GM21381 (cell line): ENCODE measurements at regions not wholly inside any gene's neighbourhood (a gene's known extent, or its start where the extent isn't known, plus 50 kb on each side); places are given as distances from the start of the nearest gene placed in this dataset.

Source experiments
- ATAC-seq: cut with Tn5 transposase; IDR thresholded peaks from one replicate; pipeline ENCODE4 v1.9.1; 2021; ENCODE audit warnings: mild to moderate bottlenecking, moderate library complexity; ENCODE audit not compliant: unreplicated experiment

DNA sequence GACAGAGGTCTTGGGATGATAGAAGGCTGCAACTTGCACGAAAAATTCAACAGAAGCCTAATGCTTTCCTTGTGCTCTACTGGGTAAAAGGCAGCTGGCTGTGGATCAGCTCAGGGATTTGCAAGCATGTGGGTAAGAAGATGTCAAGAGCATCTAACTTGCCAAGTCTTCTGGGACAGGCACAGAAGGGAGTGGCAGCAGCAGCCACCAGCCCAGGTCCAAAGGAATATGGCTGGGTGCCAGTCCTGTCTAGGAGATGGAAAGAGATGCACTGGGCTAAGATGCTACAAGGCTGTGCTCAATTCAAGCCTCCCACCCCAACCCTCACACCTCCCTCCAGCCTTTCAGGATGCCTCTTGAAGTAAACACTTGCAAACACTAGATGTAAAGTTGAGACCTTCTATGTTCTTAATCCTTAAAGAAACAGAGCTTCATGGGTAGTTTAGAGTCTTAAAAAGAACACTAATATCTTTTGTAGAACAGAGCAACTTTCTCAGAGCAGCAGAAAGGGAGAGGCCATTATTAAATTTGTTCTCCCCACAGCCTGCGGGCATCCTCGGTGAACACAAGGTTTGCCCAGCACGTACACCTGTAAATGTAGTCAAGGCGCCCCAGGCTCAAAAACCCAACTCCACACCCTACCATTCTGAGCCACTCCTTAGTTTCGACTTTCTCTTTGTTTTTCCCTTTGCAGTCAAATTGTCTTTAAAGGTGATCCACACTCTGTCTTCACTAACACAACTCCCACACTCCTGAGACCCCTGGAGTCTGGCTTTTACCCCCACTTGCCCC, 64.6 kb upstream of the BCAR3 start:
- no peak for ATAC-seq

DNA sequence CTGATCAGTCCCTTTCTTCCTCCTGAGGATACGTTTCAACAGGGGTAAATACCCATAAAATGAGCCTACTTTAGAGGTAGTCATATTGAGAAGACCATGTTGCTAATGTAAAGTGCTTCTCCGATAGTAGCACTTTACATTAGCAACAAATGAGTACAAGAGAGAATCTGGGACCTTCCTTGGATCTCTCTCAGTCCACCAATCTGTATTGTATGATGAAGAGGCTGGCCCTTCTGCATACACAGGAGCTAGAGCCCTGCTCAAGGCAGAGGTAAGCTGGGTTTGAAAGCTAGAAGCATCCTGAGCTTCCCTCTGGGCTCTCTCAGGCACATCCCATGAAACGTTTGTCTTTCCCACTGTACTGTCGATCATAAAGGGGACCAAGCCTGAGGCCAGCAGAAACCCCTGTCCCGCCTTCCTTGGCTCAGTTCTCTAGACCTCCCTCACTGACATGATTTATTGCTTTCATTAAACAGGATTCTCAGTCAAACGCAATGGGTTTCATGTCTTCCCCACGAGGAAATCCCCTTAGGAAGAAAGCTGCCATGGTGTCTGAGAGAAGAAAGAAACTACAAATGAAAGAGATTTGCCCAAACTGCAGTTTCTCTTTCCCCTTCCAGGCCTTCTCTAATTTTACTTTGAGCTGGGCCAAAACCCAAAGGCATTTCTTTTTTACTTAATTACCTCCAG, 62.8 kb upstream of the BCAR3 start:
- peak; percentile 54 for ATAC-seq

DNA sequence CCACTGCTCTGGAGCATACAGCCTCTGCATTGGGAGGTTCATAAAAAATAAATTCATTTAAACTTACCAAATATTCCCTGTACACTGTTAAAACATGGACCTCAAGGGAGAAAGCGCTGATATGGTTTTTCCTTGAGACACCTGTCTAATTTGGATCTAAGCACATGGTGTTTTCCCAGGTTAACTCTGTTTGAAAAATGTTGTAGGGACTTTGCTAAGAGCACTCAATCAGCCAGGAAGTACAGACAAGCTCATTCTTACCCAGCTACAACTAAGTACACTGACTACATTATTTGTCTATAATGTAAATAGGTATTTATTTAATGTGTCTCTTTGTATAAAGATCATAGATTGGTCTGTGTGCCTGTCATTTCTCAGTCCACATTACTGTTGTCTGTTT, 61.8 kb upstream of the BCAR3 start:
- ATAC-seq: no peak

DNA sequence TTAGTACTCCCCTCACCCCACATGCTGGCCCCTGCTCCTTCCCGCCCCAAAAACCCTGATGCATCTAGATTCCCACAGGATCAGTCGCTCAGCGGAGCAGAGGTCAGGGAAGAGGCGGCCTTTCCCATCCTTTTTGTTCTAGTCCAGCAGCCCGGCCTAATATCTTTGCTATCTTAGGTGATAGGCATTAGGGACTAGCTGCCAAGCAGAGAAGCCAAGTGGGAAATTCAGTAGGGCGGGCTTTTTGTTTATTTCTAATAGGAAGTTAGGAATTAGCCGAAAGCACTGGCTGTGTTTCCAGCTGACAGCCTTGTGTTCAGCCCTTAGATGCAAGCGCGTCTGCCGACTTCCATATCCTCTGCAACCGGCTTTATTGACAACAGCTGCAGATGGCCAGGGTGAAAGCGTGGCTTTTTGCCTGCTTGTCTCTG, 59.0 kb upstream of the BCAR3 start:
- no peak for ATAC-seq

DNA sequence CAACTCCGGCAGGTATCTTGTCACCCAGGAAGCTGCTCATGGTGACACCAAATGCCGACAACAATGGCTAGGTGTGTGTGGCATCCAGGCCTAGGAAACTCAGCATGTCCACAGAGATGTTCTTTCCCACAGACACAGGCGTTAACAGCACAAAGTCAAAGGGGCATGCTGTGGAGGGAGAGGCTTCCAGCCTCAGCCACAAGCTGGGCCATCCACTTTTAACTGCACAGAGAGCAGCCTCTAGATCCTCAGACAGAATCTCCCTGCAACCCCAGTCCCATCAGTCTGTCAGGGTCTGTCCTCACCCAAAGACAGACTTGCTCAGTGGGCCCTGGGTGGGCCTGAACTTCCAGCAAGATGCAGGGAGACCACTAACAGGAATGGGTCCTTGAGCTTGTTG, 58.5 kb upstream of the BCAR3 start:
- ATAC-seq: no peak

DNA sequence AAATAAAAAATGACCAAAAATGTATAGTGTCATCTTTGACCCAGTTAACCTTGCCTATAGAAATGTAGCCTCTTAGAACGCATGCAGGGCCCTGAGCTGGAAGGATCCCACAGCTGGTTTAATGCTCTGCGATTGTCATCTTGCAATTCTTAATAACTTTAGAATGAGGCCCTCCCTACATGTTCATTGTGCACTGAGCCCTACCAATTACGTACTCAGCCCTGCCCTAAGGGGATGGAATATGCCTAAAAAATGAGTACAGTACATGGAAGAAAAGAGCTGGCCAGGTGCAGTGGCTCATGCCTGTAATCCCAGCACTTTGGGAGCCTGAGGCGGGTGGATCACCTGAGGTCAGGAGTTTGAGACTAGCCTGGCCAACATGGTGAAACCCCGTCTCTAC, 57.8 kb upstream of the BCAR3 start:
- no peak for ATAC-seq

DNA sequence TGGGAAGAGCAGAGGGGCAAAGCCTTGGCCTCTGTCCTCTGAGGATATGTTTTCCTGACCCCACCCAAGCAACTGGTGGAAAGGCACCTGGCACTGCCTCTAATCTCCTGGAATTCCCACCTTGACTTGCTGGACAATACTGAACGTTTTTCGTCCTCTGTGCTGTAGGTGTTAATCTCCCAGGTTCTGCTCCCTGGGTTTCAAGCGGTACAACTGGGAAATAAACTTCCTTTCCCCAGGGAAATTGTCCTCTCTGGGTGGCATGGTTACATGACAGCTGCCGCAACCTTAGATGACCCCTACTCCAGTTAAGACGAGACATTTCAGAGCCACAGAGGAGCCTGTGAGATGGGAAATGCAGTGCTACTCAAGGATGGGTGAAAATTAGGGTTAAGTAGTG, 57.3 kb upstream of the BCAR3 start:
- ATAC-seq: no peak

DNA sequence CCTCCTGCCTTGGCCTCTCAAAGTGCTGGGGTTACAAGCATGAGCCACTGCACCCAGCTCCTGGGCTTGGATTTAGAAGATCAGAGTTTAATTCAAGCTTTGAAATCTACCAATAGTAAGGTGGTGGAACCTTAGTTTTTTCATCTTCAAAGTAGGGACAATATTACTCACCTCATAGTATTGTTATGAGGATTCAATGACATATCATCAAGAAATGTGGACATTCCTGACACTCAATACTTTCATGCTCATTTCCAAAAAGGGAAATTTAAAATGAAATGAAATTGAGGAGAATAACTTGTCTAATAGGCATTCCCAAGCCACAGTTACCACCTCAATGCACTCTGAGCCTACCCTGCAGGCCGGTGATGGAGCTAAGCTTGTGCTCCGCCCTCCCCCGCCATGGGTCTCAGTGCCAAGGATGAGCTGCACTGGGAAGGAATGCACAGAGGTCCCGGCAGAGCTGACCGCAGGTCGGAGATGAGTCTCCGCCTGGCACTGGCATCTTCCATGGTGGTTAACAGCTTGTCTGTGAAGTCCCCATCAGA, 56.5 kb upstream of the BCAR3 start:
- ATAC-seq: no peak

DNA sequence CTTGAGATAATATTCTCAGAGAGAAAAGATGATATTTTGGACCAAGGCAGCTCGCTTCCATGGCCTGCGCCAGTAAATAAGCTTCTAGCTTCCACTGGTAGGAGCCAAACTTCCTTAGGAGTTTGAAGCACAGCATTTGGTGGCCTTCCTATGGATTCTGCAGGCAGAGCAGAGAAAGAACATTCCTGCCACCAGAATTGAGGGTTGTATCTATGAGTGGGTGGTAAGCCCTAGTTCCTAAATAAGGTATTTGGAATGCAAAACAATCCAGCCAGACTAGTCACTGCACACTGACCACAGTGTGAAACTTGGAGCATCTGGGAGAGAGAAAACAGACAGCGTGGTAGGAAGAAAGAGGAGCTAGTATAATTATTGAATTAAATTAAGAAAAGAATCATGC, 54.1 kb upstream of the BCAR3 start:
- no peak for ATAC-seq

DNA sequence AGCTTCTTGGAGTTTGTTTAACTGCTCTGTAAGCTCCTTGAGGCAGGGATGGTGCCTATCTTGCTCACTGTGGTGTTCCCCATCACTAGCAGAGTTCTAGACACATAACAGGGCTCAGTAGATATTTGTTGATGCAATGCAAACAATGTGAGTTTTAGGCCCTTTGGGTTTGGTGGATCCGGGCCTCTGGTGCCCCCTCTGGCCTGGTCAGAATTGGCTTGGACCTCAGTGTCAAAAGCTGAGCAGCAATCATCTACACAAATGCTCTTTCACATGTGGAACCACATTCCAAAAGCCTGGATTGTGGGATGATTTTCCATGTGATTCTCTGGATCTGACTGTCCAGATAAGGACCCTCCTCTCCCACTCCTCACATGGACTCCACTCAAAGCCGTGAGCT, 53.4 kb upstream of the BCAR3 start:
- ATAC-seq: no peak

DNA sequence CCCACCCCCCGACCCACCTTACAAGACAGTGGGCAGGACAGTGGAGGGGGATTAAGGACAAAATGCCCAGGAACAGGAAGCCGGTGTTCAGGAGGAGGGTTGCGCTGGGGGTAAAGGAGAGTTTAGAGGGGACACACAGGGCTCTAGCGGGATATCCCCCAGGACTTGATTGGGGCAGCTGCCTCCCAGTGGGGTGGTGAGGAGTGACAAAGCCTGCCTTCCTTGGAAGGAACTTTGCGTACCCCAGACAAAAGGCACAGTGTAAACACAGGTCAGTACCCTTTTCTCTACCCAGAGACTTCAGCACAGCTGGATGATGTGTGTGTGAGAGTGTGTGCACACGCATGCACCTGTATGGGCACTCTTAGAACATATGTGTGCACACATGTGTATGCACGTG, 51.7 kb upstream of the BCAR3 start:
- ATAC-seq: no peak

DNA sequence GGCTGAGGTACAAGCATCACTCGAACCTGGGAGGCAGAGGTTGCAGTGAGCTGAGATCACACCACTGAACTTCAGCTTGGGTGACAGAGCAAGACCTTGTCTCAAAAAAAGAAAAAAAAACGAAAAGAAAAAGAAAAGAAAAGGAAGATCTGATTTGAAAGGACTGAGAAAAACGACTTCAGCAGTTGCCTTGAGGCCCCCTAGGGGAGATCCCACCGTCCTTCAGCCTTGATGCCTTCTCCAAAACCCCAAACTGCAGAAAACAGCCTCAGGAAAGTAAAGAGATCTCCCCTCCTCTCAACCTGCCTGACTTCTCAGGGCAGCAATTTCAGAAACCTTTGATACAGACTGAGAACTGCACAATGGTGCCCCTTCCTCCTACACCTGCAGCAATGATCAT, 50.9 kb upstream of the BCAR3 start:
- ATAC-seq: no peak
